ENCODE measurements at regions not wholly inside any gene's neighbourhood (a gene's known extent, or its start where the extent isn't known, plus 50 kb on each side); places are given as distances from the start of the nearest gene placed in this dataset.

DNA sequence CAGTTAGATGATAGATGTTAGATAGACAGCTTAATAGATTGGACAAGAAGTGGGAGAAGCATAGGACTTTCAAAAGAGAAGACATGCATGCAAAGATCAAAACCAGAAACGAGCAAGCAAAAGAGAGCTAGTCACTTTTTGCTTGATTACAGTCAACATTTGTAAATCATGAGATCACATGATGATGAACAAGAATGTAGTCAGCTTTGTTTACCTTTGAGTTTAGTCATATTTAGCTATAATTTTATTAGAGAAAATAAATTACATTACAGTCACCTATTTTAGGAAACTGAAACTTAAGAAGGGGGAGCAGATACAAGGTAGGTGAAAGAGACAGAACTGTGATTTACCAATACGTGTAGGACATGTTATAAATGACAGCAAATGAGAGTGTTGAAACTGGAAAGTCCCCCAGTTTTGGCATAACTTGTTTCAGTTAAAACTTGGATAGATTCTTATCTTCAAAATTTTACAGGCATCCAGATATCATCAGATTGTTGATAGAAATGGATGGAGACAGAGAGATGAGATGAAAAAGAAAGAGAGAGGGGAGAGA, 1083.1 kb upstream of the PCDH10 start:
- no peak overlapping the region for H3K4me3 ChIP-seq
- 28% methylated on average over 2 of the region's 2 CpGs for WGBS
- no peak for DNase-seq (ENCODE audit: low spot score in 2 of 2)
- H3K4me1 ChIP-seq, result no peaks in the 10 kb centered on the region
- no peaks in the 10 kb centered on the region for H3K36me3 ChIP-seq
- no peak for TF ChIP-seq POLR2A (IDR thresholded peaks at IDR 0.05)
- no peak for TF ChIP-seq POLR2AphosphoS5 (IDR thresholded peaks at IDR 0.05)
- TF ChIP-seq, protein P1, sequence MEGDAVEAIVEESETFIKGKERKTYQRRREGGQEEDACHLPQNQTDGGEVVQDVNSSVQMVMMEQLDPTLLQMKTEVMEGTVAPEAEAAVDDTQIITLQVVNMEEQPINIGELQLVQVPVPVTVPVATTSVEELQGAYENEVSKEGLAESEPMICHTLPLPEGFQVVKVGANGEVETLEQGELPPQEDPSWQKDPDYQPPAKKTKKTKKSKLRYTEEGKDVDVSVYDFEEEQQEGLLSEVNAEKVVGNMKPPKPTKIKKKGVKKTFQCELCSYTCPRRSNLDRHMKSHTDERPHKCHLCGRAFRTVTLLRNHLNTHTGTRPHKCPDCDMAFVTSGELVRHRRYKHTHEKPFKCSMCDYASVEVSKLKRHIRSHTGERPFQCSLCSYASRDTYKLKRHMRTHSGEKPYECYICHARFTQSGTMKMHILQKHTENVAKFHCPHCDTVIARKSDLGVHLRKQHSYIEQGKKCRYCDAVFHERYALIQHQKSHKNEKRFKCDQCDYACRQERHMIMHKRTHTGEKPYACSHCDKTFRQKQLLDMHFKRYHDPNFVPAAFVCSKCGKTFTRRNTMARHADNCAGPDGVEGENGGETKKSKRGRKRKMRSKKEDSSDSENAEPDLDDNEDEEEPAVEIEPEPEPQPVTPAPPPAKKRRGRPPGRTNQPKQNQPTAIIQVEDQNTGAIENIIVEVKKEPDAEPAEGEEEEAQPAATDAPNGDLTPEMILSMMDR (IDR thresholded peaks at IDR 0.05), result no peak
- no peak for TF ChIP-seq EP300 (IDR thresholded peaks at IDR 0.05)
- no peak overlapping the region for H3K27ac ChIP-seq
- H3K9me3 ChIP-seq, result peaks cover 2% of the 10 kb centered on the region
- no peaks in the 10 kb centered on the region for H3K27me3 ChIP-seq

DNA sequence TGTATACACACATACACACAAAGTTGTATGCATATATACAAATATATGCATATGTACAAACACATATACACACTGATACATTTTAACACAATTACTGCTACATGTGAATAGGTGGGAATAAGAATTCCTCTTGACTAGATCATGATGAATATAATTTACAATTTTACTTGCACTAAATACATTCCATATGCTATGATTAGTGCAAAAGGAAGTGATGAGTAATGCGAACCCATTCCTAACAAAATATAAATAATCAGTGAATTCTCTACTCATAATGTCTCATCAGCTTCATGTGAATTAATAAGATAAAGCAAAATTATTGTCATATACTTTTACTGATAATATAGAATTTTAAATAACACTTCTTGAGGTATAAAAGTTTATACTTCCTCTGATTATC, 1077.3 kb upstream of the PCDH10 start:
- TF ChIP-seq, protein P1 (IDR thresholded peaks at IDR 0.05), result no peak
- no peak for TF ChIP-seq POLR2AphosphoS5 (IDR thresholded peaks at IDR 0.05)
- TF ChIP-seq POLR2A (IDR thresholded peaks at IDR 0.05), result no peak
- TF ChIP-seq EP300 (IDR thresholded peaks at IDR 0.05), result no peak
- Histone ChIP-seq H3K4me1 (no peaks in the 10 kb centered on the region), H3K36me3 (no peaks in the 10 kb centered on the region), H3K4me3 (no peak overlapping the region), H3K27me3 (no peaks in the 10 kb centered on the region), H3K27ac (no peak overlapping the region), H3K9me3 (no peaks in the 10 kb centered on the region)
- DNase-seq (ENCODE audit: low spot score in 2 of 2), result no peak
- 82% methylated on average over 1 of the region's 1 CpG for WGBS

DNA sequence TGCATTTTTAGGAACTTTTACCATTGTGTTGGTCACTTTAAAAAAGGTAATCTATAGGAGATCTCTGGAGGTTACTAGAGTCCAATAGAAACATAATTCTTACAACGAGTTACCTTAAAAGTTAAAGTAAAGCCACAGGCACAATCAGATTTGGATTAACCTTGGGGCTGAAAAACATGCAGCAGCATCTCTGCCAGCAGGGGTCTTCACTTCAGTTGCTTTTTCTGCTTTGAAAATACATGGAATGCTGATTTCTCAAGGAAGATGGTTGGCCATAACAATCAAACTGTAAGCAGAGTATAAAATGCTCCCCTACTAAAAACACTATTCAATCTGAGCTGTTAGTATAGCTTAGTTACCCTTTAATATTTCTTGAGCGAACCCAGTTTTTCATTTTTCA, 1072.3 kb upstream of the PCDH10 start:
- H3K9me3 ChIP-seq, result no peaks in the 10 kb centered on the region
- DNase-seq (ENCODE audit: low spot score in 2 of 2), result no peak
- no peak overlapping the region for H3K4me3 ChIP-seq
- H3K4me1 ChIP-seq, result no peaks in the 10 kb centered on the region
- TF ChIP-seq, protein P1 (IDR thresholded peaks at IDR 0.05), result no peak
- TF ChIP-seq EP300 (IDR thresholded peaks at IDR 0.05) (no peak), POLR2AphosphoS5 (IDR thresholded peaks at IDR 0.05) (no peak), POLR2A (IDR thresholded peaks at IDR 0.05) (no peak)
- no peaks in the 10 kb centered on the region for H3K36me3 ChIP-seq
- 75% methylated on average over 2 of the region's 2 CpGs for WGBS
- no peaks in the 10 kb centered on the region for H3K27me3 ChIP-seq
- no peak overlapping the region for H3K27ac ChIP-seq

DNA sequence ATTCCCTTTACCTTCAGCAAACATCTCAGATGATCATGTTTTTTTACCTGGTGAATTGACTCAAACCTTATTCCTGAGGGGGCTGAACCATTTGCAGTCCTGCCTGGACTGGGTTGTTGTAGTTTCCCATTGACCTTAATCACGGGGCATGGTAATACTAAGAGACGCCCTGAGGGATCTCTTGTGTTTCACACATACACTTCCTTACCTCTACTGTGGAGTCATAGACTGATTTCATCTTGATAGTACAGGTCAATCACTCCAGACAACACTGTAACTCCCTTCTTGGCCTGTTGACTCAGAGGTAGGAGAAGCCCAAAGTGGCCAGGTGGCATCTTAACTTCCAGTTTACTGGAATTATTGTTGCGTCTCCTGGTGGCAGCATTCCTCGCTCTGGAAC, 1064.0 kb upstream of the PCDH10 start:
- Histone ChIP-seq H3K9me3 (no peaks in the 10 kb centered on the region), H3K27me3 (no peaks in the 10 kb centered on the region), H3K4me3 (no peak overlapping the region), H3K36me3 (no peaks in the 10 kb centered on the region), H3K27ac (no peak overlapping the region), H3K4me1 (no peaks in the 10 kb centered on the region)
- WGBS, result 84% methylated on average over 4 of the region's 4 CpGs
- TF ChIP-seq, protein P1 (IDR thresholded peaks at IDR 0.05), result no peak
- TF ChIP-seq POLR2A (IDR thresholded peaks at IDR 0.05) (no peak), POLR2AphosphoS5 (IDR thresholded peaks at IDR 0.05) (no peak), EP300 (IDR thresholded peaks at IDR 0.05) (no peak)
- no peak for DNase-seq (ENCODE audit: low spot score in 2 of 2)

DNA sequence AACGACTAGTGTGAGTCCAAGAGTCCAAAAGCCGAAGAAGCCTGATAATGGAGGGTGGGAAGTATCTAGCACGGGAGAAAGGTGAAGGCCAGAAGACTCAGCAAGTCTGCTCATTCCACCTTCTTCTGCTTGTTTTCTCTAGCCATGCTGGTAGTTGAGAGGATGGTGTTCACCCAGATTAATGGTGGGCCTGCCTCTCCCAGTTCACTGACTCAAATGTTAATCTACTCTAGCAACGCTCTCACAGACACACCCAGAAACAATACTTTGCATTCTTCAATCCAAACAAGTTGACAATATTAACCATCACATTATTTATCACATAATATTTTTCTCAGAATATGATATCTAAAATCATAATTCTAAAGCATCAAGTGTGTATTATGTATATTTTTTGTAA, 1055.1 kb upstream of the PCDH10 start:
- Histone ChIP-seq H3K9me3 (no peaks in the 10 kb centered on the region), H3K36me3 (no peaks in the 10 kb centered on the region), H3K27ac (no peak overlapping the region), H3K4me3 (no peak overlapping the region), H3K27me3 (no peaks in the 10 kb centered on the region), H3K4me1 (no peaks in the 10 kb centered on the region)
- no peak for DNase-seq (ENCODE audit: low spot score in 2 of 2)
- TF ChIP-seq, protein P1 (IDR thresholded peaks at IDR 0.05), result no peak
- TF ChIP-seq POLR2AphosphoS5 (IDR thresholded peaks at IDR 0.05), result no peak
- TF ChIP-seq POLR2A (IDR thresholded peaks at IDR 0.05), result no peak
- TF ChIP-seq EP300 (IDR thresholded peaks at IDR 0.05), result no peak
- 91% methylated on average over 4 of the region's 4 CpGs for WGBS
